Colon (tissue), 2 donors: ENCODE measurements at regions not wholly inside any gene's neighbourhood (a gene's known extent, or its start where the extent isn't known, plus 50 kb on each side); places are given as distances from the start of the nearest gene placed in this dataset.

Experiments used
- FAIRE-seq: peaks from 2 replicates; lab custom pipeline; 2012; peaks lifted over from hg19 to GRCh38; lab: Jason Lieb, UNC
- donor health status: control.
- donor health status: control.

- FAIRE-seq, result no peak
Measured at GRCh38 chr7:25780904-25781303, 371.1 kb upstream of the NFE2L3 start.

- FAIRE-seq, result no peak
Measured at GRCh38 chr7:25781704-25782103, 370.3 kb upstream of the NFE2L3 start.

- FAIRE-seq, result no peak
Measured at GRCh38 chr7:25786936-25787335, 365.1 kb upstream of the NFE2L3 start.

GRCh38 chr7:25787336-25787735, 364.7 kb upstream of the NFE2L3 start:
- FAIRE-seq, result no peak

GRCh38 chr7:25788371-25788770, 363.6 kb upstream of the NFE2L3 start:
- FAIRE-seq, result no peak

- no peak for FAIRE-seq
Measured at GRCh38 chr7:25788961-25789620, 362.9 kb upstream of the NFE2L3 start.

GRCh38 chr7:25789701-25790640, 362.0 kb upstream of the NFE2L3 start:
- no peak for FAIRE-seq

GRCh38 chr7:25790963-25791362, 361.0 kb upstream of the NFE2L3 start:
- FAIRE-seq, result no peak

GRCh38 chr7:25792586-25792985, 359.4 kb upstream of the NFE2L3 start:
- FAIRE-seq, result no peak

- no peak for FAIRE-seq
Measured at GRCh38 chr7:25795824-25796235, 356.2 kb upstream of the NFE2L3 start.

- no peak for FAIRE-seq
Measured at GRCh38 chr7:25798344-25798743, 353.7 kb upstream of the NFE2L3 start.

GRCh38 chr7:25801214-25801613, 350.8 kb upstream of the NFE2L3 start:
- FAIRE-seq, result no peak

- no peak for FAIRE-seq
Measured at GRCh38 chr7:25802057-25802456, 349.9 kb upstream of the NFE2L3 start.

- FAIRE-seq, result no peak
Measured at GRCh38 chr7:25802473-25802872, 349.5 kb upstream of the NFE2L3 start.

- no peak for FAIRE-seq
Measured at GRCh38 chr7:25803117-25803887, 348.7 kb upstream of the NFE2L3 start.

GRCh38 chr7:25804154-25804553, 347.8 kb upstream of the NFE2L3 start:
- FAIRE-seq, result no peak

GRCh38 chr7:25805027-25805687, 346.8 kb upstream of the NFE2L3 start:
- FAIRE-seq, result no peak

- no peak for FAIRE-seq
Measured at GRCh38 chr7:25807086-25807611, 344.8 kb upstream of the NFE2L3 start.

- no peak for FAIRE-seq
Measured at GRCh38 chr7:25809441-25809840, 342.6 kb upstream of the NFE2L3 start.

- FAIRE-seq, result no peak
Measured at GRCh38 chr7:25812086-25812850, 339.7 kb upstream of the NFE2L3 start.

- FAIRE-seq, result no peak
Measured at GRCh38 chr7:25813381-25813780, 338.6 kb upstream of the NFE2L3 start.
